GM18909 (cell line): ENCODE measurements at regions not wholly inside any gene's neighbourhood (a gene's known extent, or its start where the extent isn't known, plus 50 kb on each side); places are given as distances from the start of the nearest gene placed in this dataset.

Source experiments
- ATAC-seq: cut with Tn5 transposase; IDR thresholded peaks from one replicate; pipeline ENCODE4 v1.9.1; 2021; ENCODE audit warnings: mild to moderate bottlenecking; ENCODE audit not compliant: unreplicated experiment, poor library complexity

- no peak for ATAC-seq
Measured at GRCh38 chr3:14332392-14332791, 70.0 kb upstream of the SLC6A6 start.

GRCh38 chr3:14333215-14333614 lies 69.2 kb upstream of the SLC6A6 start:
- ATAC-seq = no peak

GRCh38 chr3:14333621-14334020 lies 68.8 kb upstream of the SLC6A6 start:
- ATAC-seq = no peak

- ATAC-seq = no peak
Measured at GRCh38 chr3:14334136-14334535, 68.3 kb upstream of the SLC6A6 start.

GRCh38 chr3:14334936-14335335 lies 67.5 kb upstream of the SLC6A6 start:
- ATAC-seq = no peak

GRCh38 chr3:14335774-14336748 lies 66.3 kb upstream of the SLC6A6 start:
- ATAC-seq = no peak

GRCh38 chr3:14336749-14337598 lies 65.4 kb upstream of the SLC6A6 start:
- ATAC-seq = no peak

- no peak for ATAC-seq
Measured at GRCh38 chr3:14337828-14338227, 64.6 kb upstream of the SLC6A6 start.

GRCh38 chr3:14338242-14338641 lies 64.2 kb upstream of the SLC6A6 start:
- no peak for ATAC-seq

GRCh38 chr3:14338898-14339458 lies 63.4 kb upstream of the SLC6A6 start:
- no peak for ATAC-seq

GRCh38 chr3:14340960-14341708 lies 61.3 kb upstream of the SLC6A6 start:
- ATAC-seq = no peak

GRCh38 chr3:14343338-14344112 lies 58.9 kb upstream of the SLC6A6 start:
- no peak for ATAC-seq

GRCh38 chr3:14344351-14344750 lies 58.1 kb upstream of the SLC6A6 start:
- no peak for ATAC-seq

GRCh38 chr3:14345496-14346150 lies 56.8 kb upstream of the SLC6A6 start:
- ATAC-seq = no peak

GRCh38 chr3:14346191-14346590 lies 56.2 kb upstream of the SLC6A6 start:
- no peak for ATAC-seq

GRCh38 chr3:14346642-14347041 lies 55.8 kb upstream of the SLC6A6 start:
- ATAC-seq = no peak

- ATAC-seq = no peak
Measured at GRCh38 chr3:14347110-14347509, 55.3 kb upstream of the SLC6A6 start.

- ATAC-seq = no peak
Measured at GRCh38 chr3:14351617-14352001, 50.8 kb upstream of the SLC6A6 start.
